GM12875 (cell line): ENCODE measurements at regions not wholly inside any gene's neighbourhood (a gene's known extent, or its start where the extent isn't known, plus 50 kb on each side); places are given as distances from the start of the nearest gene placed in this dataset.
"Not testable (repeated sequence)": the region's sequence is repeated elsewhere in the genome, so short reads cannot be mapped to it uniquely, and the experiment has no call there.

Experiments used
- H3K4me3 ChIP-seq: one replicate; pipeline ENCODE4 v1.5.1; 2011; ENCODE audit warnings: low read depth, low read length, control low read depth
- TF ChIP-seq, protein P1 (sequence below): IDR thresholded peaks from 2 replicates; pipeline ENCODE4 v1.5.1; 2011; ENCODE audit warnings: low read depth, mild to moderate bottlenecking, control low read depth, inconsistent platforms, low read length, moderate library complexity, borderline replicate concordance; ENCODE audit not compliant: insufficient read depth

DNA sequence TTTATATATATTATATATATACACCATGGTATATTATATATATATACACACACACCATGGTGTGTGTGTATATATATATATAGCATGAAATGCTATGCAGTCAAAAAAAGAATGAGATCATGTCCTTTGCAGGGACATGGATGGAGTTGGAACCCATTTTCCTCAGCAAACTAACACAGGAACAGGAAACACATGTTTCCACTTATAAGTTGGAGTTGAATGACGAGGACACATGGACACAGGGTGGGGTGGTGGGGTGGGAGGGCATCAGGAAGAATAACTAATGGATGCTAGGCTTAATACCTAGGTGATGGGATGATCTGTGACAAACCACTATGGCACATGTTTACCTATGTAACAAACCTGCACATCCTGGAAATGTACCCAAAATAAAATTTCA lies 293.6 kb upstream of the NDST3 start:
- H3K4me3 ChIP-seq = no peak overlapping the region
- TF ChIP-seq, protein P1, sequence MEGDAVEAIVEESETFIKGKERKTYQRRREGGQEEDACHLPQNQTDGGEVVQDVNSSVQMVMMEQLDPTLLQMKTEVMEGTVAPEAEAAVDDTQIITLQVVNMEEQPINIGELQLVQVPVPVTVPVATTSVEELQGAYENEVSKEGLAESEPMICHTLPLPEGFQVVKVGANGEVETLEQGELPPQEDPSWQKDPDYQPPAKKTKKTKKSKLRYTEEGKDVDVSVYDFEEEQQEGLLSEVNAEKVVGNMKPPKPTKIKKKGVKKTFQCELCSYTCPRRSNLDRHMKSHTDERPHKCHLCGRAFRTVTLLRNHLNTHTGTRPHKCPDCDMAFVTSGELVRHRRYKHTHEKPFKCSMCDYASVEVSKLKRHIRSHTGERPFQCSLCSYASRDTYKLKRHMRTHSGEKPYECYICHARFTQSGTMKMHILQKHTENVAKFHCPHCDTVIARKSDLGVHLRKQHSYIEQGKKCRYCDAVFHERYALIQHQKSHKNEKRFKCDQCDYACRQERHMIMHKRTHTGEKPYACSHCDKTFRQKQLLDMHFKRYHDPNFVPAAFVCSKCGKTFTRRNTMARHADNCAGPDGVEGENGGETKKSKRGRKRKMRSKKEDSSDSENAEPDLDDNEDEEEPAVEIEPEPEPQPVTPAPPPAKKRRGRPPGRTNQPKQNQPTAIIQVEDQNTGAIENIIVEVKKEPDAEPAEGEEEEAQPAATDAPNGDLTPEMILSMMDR = no peak

DNA sequence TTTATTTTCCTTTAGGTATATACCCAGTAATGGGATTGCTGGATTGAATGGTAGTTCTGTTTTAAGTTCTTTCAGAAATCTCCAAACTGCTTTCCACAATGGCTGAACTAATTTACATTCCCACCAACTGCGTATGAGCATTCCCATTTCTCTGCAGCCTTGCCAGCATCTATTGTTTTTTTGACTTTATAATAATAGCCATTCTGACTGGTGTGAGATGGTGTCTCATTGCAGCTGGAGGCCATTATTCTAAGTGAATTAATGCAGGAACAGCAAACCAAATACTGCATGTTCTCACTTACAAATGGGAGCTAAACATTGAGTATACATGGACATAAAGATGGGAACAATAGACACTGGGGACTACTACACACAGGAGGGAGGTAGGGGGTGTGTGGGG lies 288.9 kb upstream of the NDST3 start:
- not testable (repeated sequence) for H3K4me3 ChIP-seq

DNA sequence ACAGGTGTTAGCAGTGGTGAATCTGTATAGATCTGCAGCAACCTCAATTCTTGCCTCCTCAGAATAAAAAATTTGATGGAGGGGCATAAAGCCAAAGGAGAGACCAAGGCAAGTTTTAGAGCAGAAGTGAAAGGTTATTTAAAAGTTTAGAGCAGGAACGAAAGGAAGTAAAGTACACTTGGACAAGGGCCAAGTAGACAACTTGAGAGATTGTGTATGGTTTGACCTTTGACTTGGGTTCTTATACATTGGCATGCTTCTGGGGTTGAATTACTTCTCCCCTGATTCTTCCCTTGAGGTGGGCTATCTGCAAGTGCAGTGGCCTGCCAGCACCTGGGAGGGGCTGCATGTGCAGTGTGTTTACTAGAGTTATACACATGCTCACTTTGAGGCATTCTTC lies 278.8 kb upstream of the NDST3 start:
- H3K4me3 ChIP-seq = no peak overlapping the region
- TF ChIP-seq, protein P1 = no peak

DNA sequence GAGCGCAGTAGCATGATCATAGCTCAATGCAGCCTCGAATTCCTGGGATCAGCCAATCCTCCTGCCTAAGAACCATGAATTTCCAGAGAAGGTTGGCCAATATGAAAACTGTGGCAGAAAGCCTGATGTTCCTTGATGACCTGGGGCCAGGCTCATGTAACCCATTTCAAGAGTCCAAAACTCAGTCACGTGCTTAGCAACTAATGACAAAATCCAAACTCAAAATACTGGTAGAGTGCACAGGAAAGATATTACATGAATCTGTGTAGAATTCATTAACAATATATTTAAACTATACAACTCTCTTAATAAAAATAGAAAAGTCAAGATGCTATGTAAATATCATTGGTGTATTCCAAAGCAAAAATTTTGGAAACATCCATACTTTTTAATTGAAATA lies 265.7 kb upstream of the NDST3 start:
- TF ChIP-seq, protein P1 = no peak
- no peak overlapping the region for H3K4me3 ChIP-seq

DNA sequence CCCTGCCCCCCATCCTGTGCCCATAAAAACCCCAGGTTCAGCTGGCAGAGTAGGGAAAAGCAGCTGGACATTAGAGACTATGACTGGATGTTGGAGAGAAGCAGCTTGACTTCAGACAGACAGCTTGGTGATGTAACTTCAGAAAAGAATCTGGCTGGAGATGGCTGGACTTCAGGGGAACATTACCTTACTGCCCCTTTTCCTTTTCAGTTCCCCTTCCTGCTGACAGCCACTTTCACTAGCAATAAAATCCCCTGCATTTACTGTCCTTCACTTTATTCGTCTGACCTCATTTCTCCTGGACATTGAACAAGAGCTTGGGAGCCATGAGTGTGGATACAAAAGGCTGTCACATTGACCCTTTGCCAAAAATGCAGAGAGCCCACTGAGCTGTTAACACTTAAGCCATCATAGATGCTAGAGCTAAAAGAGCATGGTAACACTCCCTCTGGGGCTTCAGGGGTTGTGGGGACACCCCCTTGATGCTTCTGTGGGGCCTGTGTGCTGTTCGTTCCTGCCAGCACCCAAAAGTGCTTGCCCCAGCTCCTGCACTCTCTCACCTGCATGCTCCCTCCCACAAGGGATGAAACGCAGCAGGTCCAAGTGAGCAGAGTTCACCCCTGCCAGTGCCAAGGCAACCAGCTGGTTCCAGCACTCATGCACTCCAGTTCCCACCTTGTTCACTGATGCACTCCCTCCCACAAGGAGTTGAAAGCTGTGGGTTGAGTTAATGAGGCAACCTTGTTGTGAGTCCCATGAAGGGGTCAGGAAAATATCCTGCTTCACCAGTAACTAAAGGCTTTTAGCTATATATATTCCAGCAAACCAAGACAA lies 263.8 kb upstream of the NDST3 start:
- TF ChIP-seq, protein P1 = no peak
- H3K4me3 ChIP-seq = no peak overlapping the region

DNA sequence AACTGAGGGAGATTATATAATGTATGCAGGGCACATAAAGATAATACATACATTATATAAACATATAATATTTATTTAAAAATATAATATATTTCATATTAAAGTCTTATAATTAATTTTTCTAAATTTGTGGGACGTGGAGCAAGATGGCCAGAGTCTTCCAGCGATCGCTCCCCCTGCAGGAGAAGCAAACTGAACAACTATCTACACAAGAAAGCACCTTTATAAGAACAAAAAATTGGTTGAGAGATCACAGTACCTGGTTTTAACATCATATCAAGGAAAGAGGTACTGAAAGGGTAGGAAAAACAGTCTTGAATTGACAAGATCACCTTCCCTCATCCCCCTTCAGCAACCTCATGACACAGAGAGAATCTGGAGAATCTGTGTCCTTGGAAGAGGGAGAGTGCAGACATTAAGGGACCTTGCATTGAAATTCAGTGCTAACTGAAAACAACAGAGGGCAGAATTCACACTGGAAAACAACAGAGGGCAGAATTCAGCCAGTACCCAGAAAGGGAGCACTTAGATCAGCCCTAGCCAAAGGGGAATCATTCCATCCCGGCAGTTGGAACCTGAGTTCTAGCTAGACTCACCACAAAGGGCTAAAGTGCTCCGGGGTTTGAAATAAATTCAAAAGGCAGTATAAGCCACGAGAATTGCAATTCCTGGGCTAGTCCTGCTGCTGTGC lies 262.5 kb upstream of the NDST3 start:
- no peak overlapping the region for H3K4me3 ChIP-seq

More for the DNA sequence above, 262.5 kb upstream of the NDST3 start:
- TF ChIP-seq, protein P1 = peak; percentile 16; the same call in 1 of the 2 replicates
